DOHH2 (cell line): ENCODE measurements at regions not wholly inside any gene's neighbourhood (a gene's known extent, or its start where the extent isn't known, plus 50 kb on each side); places are given as distances from the start of the nearest gene placed in this dataset.

Source experiments
- H3F3A ChIP-seq: fragments of 200-600 bp; sonication (generic), shearing (Covaris generic); 2 replicates; pipeline ENCODE4 v1.6.0; 2016; ENCODE audit warnings: antibody characterized with exemption, mild to moderate bottlenecking; ENCODE audit not compliant: control insufficient read depth, insufficient read depth
- H3K27ac ChIP-seq: fragments of 200-600 bp; sonication (generic); 2 replicates; pipeline ENCODE4 v1.5.1; 2014; ENCODE audit warnings: low read depth, mild to moderate bottlenecking, low read length, moderate library complexity
- H3K27me3 ChIP-seq: fragments of 200-600 bp; sonication (generic); 2 replicates; pipeline ENCODE4 v1.6.1; 2014; ENCODE audit warnings: mild to moderate bottlenecking, low read length, mixed read lengths; ENCODE audit not compliant: control insufficient read depth
- H3K36me3 ChIP-seq: fragments of 200-600 bp; sonication (generic); 2 replicates; pipeline ENCODE4 v1.6.1; 2014; ENCODE audit warnings: mild to moderate bottlenecking, low read length, moderate library complexity, mixed read lengths; ENCODE audit not compliant: control insufficient read depth
- H3K4me1 ChIP-seq: fragments of 200-600 bp; sonication (generic); 2 replicates; pipeline ENCODE4 v1.6.1; 2014; ENCODE audit warnings: mild to moderate bottlenecking, low read length, mixed read lengths; ENCODE audit not compliant: control insufficient read depth
- H3K4me2 ChIP-seq: fragments of 200-600 bp; sonication (generic); 2 replicates; pipeline ENCODE4 v1.6.0; 2014; ENCODE audit warnings: mild to moderate bottlenecking, low read length, moderate library complexity
- H3K4me3 ChIP-seq: fragments of 200-600 bp; sonication (generic); 2 replicates; pipeline ENCODE4 v1.5.1; 2014; ENCODE audit warnings: mild to moderate bottlenecking, low read length, mixed read lengths
- H3K79me2 ChIP-seq: fragments of 200-600 bp; sonication (generic); 2 replicates; pipeline ENCODE4 v1.6.1; 2014; ENCODE audit warnings: mild to moderate bottlenecking, low read length, mixed read lengths; ENCODE audit not compliant: control insufficient read depth
- H3K9me2 ChIP-seq: fragments of 200-600 bp; sonication (generic); replicated peaks from 2 replicates; pipeline ENCODE4 v1.6.1; 2014; ENCODE audit warnings: mild to moderate bottlenecking, low read length, mixed read lengths; ENCODE audit not compliant: control insufficient read depth
- H3K9me3 ChIP-seq: fragments of 200-600 bp; sonication (generic); 2 replicates; pipeline ENCODE4 v1.6.1; 2014; ENCODE audit warnings: antibody characterized with exemption, low read length, mixed read lengths; ENCODE audit not compliant: control insufficient read depth, insufficient read depth
- H4K20me1 ChIP-seq: fragments of 200-600 bp; sonication (generic); 2 replicates; pipeline ENCODE4 v1.6.0; 2014; ENCODE audit warnings: low read depth, mild to moderate bottlenecking, antibody characterized with exemption, low read length, moderate library complexity; ENCODE audit not compliant: control insufficient read depth, insufficient read depth
- EZH2phosphoT487 ChIP-seq: fragments of 200-600 bp; sonication (generic); IDR thresholded peaks from 2 replicates; pipeline ENCODE4 v1.6.1; 2017; ENCODE audit warnings: borderline replicate concordance, mild to moderate bottlenecking, antibody characterized with exemption, low read length, moderate library complexity, mixed read lengths
- TF ChIP-seq, protein P1 (sequence below): fragments of 200-600 bp; sonication (generic); IDR thresholded peaks from one replicate; pipeline ENCODE4 v1.5.1; 2014; ENCODE audit warnings: antibody characterized with exemption, mild to moderate bottlenecking, low read depth, low read length; ENCODE audit not compliant: poor library complexity, severe bottlenecking

- H3K27me3 ChIP-seq: no peaks in the 10 kb centered on the region
- H3K9me3 ChIP-seq: no peaks in the 10 kb centered on the region
- H3K79me2 ChIP-seq: no peaks in the 10 kb centered on the region
- TF ChIP-seq, protein P1, sequence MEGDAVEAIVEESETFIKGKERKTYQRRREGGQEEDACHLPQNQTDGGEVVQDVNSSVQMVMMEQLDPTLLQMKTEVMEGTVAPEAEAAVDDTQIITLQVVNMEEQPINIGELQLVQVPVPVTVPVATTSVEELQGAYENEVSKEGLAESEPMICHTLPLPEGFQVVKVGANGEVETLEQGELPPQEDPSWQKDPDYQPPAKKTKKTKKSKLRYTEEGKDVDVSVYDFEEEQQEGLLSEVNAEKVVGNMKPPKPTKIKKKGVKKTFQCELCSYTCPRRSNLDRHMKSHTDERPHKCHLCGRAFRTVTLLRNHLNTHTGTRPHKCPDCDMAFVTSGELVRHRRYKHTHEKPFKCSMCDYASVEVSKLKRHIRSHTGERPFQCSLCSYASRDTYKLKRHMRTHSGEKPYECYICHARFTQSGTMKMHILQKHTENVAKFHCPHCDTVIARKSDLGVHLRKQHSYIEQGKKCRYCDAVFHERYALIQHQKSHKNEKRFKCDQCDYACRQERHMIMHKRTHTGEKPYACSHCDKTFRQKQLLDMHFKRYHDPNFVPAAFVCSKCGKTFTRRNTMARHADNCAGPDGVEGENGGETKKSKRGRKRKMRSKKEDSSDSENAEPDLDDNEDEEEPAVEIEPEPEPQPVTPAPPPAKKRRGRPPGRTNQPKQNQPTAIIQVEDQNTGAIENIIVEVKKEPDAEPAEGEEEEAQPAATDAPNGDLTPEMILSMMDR: no peak
- TF ChIP-seq EZH2phosphoT487: no peak
- no peaks in the 10 kb centered on the region for H4K20me1 ChIP-seq
- no peaks in the 10 kb centered on the region for H3K4me1 ChIP-seq
- H3K27ac ChIP-seq: no peak overlapping the region
- no peaks in the 10 kb centered on the region for H3K36me3 ChIP-seq
- no peak overlapping the region for H3K4me2 ChIP-seq
- no peaks in the 10 kb centered on the region for H3F3A ChIP-seq
- H3K4me3 ChIP-seq: no peak overlapping the region
- no peaks in the 10 kb centered on the region for H3K9me2 ChIP-seq
Observed at GRCh38 chr9:89755821-89756220, 151.0 kb downstream of the GADD45G start.

DNA sequence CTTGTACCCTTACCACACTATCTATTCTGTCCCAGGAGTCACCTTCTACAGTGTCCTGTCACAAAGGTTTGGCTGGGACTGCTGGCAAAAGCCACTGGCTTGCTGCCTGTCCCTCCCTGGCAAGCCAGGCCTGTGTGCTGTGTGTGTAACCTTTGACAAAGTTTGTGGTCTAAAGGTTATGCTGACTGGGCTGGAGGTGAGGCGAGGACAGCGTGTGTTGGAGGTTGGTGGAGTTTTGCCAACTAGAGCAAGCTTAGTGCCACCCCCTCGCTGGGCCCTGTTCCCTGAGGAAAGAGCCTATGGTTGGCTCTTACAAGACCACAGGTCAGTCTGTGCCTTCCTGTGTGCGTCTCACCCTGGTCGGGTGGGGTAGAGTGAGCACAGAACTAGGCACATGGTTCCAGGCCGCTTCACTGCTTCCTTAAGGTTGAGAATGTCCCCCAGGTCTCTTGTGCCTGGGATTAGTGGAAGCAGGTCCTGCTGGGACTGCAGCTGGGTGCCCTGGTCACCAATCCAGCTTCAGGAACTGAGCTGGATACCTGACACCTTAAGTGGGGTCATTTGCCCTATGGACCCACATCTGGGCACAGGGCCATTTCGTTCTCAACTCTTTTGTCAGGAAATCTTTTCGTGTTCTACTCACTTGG lies 152.2 kb downstream of the GADD45G start:
- H3K79me2 ChIP-seq: no peaks in the 10 kb centered on the region
- H3K4me1 ChIP-seq: no peaks in the 10 kb centered on the region
- no peaks in the 10 kb centered on the region for H3K36me3 ChIP-seq
- TF ChIP-seq EZH2phosphoT487: no peak
- TF ChIP-seq, protein P1: no peak
- no peaks in the 10 kb centered on the region for H4K20me1 ChIP-seq
- no peaks in the 10 kb centered on the region for H3K27me3 ChIP-seq
- no peaks in the 10 kb centered on the region for H3K9me3 ChIP-seq
- H3K9me2 ChIP-seq: no peaks in the 10 kb centered on the region
- H3K4me2 ChIP-seq: no peak overlapping the region
- no peaks in the 10 kb centered on the region for H3F3A ChIP-seq
- H3K27ac ChIP-seq: no peak overlapping the region
- no peak overlapping the region for H3K4me3 ChIP-seq

DNA sequence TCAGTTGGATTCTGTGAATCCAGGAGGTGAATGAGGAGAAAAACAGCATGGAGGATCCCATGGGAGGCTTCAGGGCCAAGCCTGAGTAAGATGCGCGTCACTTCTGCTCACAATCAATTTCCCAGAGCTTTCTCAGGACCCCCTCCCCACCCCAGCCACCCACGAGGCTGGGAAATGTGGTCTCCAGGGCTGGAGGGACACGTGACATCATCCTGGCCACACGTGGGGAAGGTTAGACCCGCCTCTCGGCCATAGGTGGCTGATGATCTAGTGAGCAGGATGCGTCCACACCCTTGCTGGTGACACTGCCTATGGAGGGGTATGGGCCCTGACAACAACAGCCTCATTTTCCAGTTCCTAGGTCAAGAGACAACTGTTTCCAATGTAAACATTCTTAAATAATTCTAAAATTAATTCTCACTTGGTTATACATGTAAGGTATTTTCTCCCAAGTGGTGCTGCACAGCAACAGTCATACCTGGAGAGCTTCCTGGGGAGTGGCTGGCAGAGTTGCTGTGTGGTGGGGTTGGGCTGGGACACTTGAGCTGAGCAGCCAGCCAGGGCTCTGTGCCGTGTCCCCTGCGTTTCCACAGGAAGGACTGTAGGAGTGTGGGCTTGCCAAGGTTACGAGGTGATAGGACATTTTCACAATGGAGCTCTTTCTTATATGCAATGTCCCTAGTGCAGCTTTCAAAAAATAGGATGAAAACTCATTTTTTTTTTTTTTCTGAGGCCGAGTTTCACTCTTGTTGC lies 153.1 kb downstream of the GADD45G start:
- Histone ChIP-seq H3K79me2 (no peaks in the 10 kb centered on the region), H4K20me1 (no peaks in the 10 kb centered on the region), H3K9me3 (no peaks in the 10 kb centered on the region), H3F3A (no peaks in the 10 kb centered on the region), H3K36me3 (no peaks in the 10 kb centered on the region), H3K27me3 (no peaks in the 10 kb centered on the region), H3K4me1 (no peaks in the 10 kb centered on the region), H3K4me2 (no peak overlapping the region), H3K9me2 (no peaks in the 10 kb centered on the region), H3K4me3 (no peak overlapping the region), H3K27ac (no peak overlapping the region)
- no peak for TF ChIP-seq EZH2phosphoT487
- TF ChIP-seq, protein P1: no peak
